Pons (tissue), 1 donor: ENCODE measurements at regions not wholly inside any gene's neighbourhood (a gene's known extent, or its start where the extent isn't known, plus 50 kb on each side); places are given as distances from the start of the nearest gene placed in this dataset.
"Not testable (repeated sequence)": the region's sequence is repeated elsewhere in the genome, so short reads cannot be mapped to it uniquely, and the experiment has no call there.

Source experiments
- DNase-seq: peaks from one replicate; pipeline ENCODE4 v3.0.0-alpha.2; 2016; ENCODE audit warnings: low spot score

DNA sequence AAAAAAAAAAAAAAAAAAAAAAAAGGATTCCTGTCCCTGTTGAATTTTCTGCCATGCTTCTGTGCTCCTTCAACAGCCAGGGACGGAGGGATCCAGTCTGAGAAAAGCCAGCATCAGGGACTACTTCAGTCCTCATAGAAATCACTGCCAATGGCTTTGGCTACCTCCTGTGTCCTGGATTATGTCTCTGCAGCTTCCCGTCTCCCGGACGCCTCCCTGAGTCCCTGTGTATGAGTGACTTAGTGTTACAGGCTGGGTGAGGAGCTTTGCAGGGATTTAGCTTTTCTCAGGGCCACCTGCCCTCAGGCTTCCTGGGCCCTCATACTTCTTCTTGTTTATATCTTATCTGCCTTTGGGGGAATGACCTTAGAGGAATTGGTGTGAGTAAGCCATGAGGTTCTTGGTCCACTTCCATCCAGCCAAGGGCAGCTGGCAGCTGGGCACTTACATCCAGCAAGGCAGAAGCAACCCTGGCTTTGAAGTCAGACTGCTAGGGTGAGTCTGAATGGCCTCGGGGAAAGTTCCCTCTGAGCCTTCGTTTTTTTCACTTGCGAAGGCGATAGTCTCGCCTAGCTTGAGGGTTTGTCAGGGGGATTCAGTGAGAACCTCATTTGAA, 83.6 kb upstream of the CRYM start:
- not testable (repeated sequence) for DNase-seq

- DNase-seq, result not testable (repeated sequence)
Measured at GRCh38 chr16:21361045-21361444, 83.0 kb upstream of the CRYM start.

- not testable (repeated sequence) for DNase-seq
Measured at GRCh38 chr16:21359513-21359912, 81.4 kb upstream of the CRYM start.

- peak; percentile 18 for DNase-seq
Measured at GRCh38 chr16:21358261-21358795, 80.2 kb upstream of the CRYM start.

DNA sequence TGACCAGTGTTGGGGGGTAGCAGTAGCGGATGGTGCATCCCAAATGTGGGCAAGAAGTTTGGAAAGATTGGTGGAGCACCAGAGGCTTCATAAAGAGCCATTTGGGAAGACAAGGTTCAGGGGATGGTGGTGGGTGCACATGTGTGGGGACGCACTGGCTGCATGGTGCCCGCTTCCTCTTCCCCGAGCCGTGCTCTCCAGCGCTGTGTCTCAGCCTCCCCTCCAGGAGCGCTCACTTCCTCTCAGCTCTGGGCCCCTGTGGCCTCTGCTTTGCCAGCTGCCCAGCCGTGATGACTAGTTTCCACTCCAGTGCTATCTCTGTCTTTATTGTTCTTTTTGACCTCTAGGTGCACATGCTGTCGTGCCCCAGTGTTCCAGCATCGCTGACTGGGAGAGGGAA, 78.2 kb upstream of the CRYM start:
- DNase-seq, result not testable (repeated sequence)

DNA sequence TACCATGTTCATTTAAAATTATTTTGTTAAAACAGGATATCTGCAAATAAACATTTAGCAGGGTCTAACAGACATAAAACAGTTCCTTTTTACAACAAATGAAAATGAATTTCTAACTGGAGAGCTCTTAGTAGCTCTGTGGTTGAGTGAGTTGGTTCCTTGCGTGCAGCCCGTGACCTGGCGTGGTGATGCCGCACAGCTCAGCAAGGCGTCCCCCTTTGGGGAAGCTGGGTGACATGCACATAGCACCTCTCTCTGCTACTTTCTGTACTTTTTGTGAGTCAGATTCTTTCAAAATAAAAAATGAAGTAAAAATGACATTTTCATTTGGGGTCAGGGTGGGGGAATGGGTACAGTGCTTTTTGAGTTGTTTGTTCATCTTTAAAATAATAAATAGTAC, 73.3 kb upstream of the CRYM start:
- not testable (repeated sequence) for DNase-seq

DNA sequence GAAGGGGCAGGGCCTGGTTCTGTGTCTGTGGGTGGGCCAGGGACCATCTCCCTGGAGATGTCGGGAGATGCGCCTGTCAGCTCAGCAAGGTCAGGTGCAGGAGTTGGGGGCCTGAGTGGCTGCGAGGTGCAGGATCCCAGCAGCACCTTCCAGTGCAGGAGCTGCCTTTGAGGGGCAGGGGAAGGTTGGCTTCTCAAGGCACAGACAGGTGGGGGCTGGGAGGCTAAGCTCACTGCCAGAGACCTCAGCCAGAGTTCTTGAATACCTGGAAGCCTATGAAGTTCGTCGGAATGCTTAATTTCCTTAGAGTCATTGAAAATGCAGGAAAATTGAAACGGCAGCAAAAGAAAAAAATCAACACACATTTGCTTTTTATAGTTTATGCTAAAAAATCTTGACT, 72.8 kb upstream of the CRYM start:
- DNase-seq, result not testable (repeated sequence)

- not testable (repeated sequence) for DNase-seq
Measured at GRCh38 chr16:21349336-21349735, 71.2 kb upstream of the CRYM start.

- DNase-seq, result not testable (repeated sequence)
Measured at GRCh38 chr16:21348815-21349214, 70.7 kb upstream of the CRYM start.

- DNase-seq, result not testable (repeated sequence)
Measured at GRCh38 chr16:21347538-21347937, 69.4 kb upstream of the CRYM start.

DNA sequence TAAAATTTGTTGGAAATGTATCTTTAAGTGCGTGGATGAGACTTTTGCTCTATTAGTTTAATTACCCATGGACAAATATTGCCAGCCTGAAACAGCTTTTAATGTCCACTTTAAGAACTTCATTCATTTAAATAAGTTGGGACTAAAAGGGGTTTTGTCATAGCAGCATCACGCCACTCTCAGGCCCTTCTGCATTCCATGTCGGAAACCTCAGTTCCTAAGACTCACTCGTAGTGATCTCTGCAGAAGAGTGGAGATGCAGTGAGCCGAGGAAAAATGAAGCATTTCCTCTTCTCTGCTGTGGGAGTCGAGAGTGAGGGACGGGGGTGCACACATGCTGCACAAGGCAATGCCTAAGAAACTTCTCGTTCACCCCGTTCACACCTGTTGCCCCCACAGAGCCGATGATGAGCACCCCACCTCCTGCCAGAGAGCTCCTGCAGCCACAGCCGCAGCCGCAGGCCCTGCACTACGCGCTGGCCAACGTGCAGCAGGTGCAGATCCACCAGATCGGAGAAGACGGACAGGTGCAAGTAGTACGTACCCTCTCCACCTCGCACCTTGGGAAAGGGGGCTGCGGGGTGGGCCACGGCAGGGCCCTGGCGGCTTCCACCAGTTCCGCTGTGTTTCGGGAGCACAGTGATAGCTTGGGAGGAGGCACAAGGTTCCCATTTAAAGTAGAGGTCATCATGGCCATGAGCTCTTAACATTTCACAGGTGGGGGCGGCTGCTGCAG, 68.8 kb upstream of the CRYM start:
- DNase-seq, result not testable (repeated sequence)

DNA sequence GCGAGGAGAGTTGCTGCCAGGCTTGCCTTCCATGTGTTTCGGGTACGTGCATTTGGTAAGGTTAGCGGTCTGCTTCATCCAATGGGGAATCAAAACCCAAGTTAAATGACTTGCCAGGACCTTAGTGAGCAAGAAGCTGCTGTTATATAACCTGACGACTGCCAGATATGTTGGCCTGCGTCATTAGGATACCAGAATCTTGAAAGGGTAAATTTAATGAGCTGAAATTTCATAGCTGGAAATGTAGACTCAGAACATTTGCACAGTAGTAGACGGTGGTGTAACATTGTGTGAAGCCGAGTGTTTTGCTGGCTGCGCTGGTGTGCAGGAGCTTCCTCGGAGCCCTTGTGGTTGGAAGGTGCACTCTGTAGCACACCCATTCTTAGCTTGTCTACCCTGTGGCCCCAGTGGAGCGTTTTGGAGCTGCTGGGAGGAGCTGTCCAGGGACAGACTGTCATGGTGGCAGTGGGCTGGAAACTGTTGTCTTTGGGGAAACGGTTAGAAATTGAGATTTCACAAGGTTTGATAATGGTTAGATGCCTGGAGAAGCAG, 66.3 kb upstream of the CRYM start:
- not testable (repeated sequence) for DNase-seq

- no peak for DNase-seq
Measured at GRCh38 chr16:21341101-21341500, 63.0 kb upstream of the CRYM start.

GRCh38 chr16:21339941-21340340, 61.9 kb upstream of the CRYM start:
- DNase-seq, result no peak

DNA sequence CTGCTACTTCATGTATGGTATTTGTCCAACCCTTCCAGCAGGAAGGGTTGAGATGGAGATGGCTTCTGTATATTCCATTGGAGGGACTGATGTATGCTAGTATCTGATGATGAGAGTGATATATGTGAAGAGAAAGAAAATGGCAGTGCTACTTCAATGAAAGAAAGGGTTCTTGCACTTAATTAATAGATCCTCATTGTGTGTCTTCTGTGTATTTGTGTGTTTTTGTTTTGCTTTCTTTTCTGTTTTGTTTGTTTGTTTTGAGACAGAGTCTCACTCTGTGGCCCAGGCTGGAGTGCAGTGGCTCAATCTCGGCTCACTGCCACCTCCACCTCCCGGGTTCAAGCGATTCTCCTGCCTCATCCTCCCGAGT, 61.2 kb upstream of the CRYM start:
- no peak for DNase-seq

DNA sequence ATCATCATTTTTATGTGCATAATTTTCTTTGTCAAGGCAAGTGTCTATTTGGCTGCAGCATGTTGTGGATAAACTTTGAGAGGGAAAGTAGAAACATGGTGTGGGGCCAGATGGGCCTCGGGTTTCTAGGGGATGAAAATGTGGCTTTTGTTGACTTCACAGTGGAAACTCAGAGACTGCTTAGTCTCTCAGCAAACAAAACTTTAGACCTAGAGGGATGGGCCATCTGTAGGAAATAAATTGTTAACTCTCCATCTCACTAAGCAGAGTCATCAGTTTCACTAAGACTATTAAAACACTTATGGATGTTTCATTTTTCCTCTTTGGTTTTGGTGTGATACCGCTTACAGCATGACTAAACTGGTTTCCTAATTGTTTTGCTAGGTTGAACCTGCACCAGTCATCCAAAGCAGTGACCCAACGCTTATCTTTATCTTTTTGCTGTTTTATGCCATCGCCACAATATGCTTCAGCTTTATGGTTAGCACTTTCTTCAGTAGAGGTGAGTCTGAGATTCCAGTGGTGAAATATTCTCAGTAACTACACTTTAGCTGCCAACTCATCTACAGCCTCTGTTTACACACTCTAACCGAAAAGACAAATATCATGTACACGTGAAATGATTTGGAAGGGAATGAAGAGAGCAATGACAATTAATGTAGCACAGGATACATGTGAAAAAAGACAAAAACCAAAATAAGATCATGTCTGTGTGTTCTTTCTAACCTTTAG, 60.6 kb upstream of the CRYM start:
- DNase-seq, result no peak

DNA sequence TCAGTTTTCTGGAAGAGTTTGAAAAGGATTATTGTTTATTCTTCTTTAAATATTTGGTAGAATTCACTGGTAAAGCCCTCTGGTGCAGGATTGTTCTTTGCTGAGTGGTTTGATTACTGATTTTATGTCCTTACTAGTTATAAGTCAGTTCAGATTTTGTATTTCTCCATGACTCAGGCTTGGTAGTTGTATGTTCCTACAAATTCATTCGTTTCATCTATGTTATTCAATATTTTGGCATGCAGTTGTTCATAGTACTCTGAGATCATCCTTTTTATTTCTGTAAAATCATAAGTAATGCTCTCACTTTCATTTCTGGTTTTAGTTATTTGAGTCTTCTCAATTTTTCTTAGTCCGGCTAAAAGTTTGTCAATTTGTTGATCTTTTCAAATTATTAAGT, 58.1 kb upstream of the CRYM start:
- no peak for DNase-seq

DNA sequence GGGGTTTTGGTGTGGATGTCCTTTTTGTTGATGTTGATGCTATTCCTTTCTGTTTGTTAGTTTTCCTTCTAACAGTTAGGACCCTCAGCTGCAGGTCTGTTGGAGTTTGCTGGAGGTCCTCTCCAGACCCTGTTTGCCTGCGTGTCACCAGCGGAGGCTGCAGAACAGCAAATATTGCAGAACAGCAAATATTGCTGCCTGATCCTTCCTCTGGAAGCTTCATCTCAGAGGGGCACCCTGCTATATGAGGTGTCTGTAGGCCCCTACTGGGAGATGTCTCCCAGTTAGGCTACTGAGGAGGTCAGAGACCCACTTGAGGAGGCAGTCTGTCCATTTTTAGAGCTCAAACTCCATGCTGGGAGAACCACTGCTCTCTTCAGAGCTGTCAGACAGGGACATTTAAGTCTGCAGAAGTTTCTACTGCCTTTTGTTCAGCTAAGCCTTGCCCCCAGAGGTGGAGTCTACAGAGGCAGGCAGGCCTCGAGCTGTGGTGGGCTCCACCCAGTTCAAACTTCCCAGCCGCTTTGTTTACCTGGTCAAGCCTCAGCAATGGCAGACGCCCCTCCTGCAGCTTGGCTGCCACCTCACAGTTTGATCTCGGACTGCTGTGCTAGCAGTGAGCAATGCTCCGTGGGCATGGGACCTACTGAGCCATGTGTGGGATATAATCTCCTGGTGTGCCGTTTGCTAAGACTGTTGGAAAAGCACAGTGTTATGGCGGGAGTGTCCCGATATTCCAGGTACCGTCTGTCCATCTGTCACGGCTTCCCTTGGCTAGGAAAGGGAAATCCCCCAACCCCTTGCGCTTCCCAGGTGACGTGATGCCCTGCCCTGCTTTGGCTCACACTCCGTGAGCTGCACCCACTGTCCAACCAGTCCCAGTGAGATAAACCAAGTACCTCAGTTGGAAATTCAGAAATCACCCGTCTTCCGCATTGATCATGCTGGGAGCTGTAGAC, 56.4 kb upstream of the CRYM start:
- DNase-seq, result not testable (repeated sequence)

GRCh38 chr16:21333683-21334082, 55.6 kb upstream of the CRYM start:
- DNase-seq, result not testable (repeated sequence)
